Activated CD4-positive, alpha-beta T cell treated with anti-CD3 and anti-CD28 coated beads, Interleukin-2, Interleukin-4, amounts not matched to agents 100 ng/mL and 50 ng/mL, durations not matched to agents 16 hours and 8 hours (primary cell): ENCODE measurements at regions not wholly inside any gene's neighbourhood (a gene's known extent, or its start where the extent isn't known, plus 50 kb on each side); places are given as distances from the start of the nearest gene placed in this dataset.
A peak's percentile ranks its signal among the peaks of the same experiment; 100 is the strongest.

Experiments used
- DNase-seq: peaks from one replicate; pipeline ENCODE4 v3.0.0-alpha.2; 2020; ENCODE audit warnings: low spot score

GRCh38 chr1:110765640-110766335 is 91.0 kb upstream of the KCNA3 start:
- DNase-seq = peak; percentile 64

- no peak for DNase-seq
Observed at GRCh38 chr1:110763149-110763548, 88.4 kb upstream of the KCNA3 start.

GRCh38 chr1:110760321-110760720 is 85.6 kb upstream of the KCNA3 start:
- DNase-seq = no peak

GRCh38 chr1:110756506-110756905 is 81.8 kb upstream of the KCNA3 start:
- DNase-seq = no peak

- DNase-seq = no peak
Observed at GRCh38 chr1:110752941-110753725, 78.4 kb upstream of the KCNA3 start.

GRCh38 chr1:110750562-110750961 is 75.8 kb upstream of the KCNA3 start:
- DNase-seq = no peak

- no peak for DNase-seq
Observed at GRCh38 chr1:110749960-110750359, 75.2 kb upstream of the KCNA3 start.

GRCh38 chr1:110746644-110747259 is 72.0 kb upstream of the KCNA3 start:
- DNase-seq = peak; percentile 39

GRCh38 chr1:110743397-110743796 is 68.7 kb upstream of the KCNA3 start:
- no peak for DNase-seq

- DNase-seq = no peak
Observed at GRCh38 chr1:110736900-110737605, 62.3 kb upstream of the KCNA3 start.

- DNase-seq = no peak
Observed at GRCh38 chr1:110734133-110734680, 59.5 kb upstream of the KCNA3 start.

GRCh38 chr1:110731529-110731928 is 56.8 kb upstream of the KCNA3 start:
- DNase-seq = no peak

- no peak for DNase-seq
Observed at GRCh38 chr1:110728388-110729001, 53.8 kb upstream of the KCNA3 start.

- DNase-seq = no peak
Observed at GRCh38 chr1:110727246-110727645, 52.5 kb upstream of the KCNA3 start.

- DNase-seq = no peak
Observed at GRCh38 chr1:110726755-110727154, 52.0 kb upstream of the KCNA3 start.
